Testis (tissue), 2 donors: ENCODE measurements at regions not wholly inside any gene's neighbourhood (a gene's known extent, or its start where the extent isn't known, plus 50 kb on each side); places are given as distances from the start of the nearest gene placed in this dataset.

Experiments used
- DNase-seq: peaks from one replicate; pipeline ENCODE4 v3.0.0-alpha.2; 2019
- H3K27ac ChIP-seq, 2 donors: fragments of 200-600 bp; sonication (generic); one replicate each; pipeline ENCODE4 v1.5.1; 2019
- H3K27me3 ChIP-seq: fragments of 200-600 bp; sonication (generic); one replicate; pipeline ENCODE4 v1.5.1; 2019
- H3K36me3 ChIP-seq: fragments of 200-600 bp; sonication (generic); one replicate; pipeline ENCODE4 v1.5.1; 2017; ENCODE audit warnings: low read depth; ENCODE audit errors: missing control alignments
- H3K4me1 ChIP-seq: fragments of 200-600 bp; sonication (generic); one replicate; pipeline ENCODE4 v1.5.1; 2019
- H3K4me3 ChIP-seq, 2 donors: fragments of 200-600 bp; sonication (generic); one replicate each; pipeline ENCODE4 v1.5.1; 2017 to 2019
- H3K9me3 ChIP-seq: fragments of 200-600 bp; sonication (generic); one replicate; pipeline ENCODE4 v1.5.1; 2017
- CTCF ChIP-seq, 3 experiments: fragments of 450-650 bp in 2 of 3; fragments of 200-600 bp in 1 of 3; sonication (generic) in 1 of 3; IDR thresholded peaks; one replicate each; pipeline ENCODE4 v1.5.1; 2016 to 2019; ENCODE audit warnings: antibody characterized with exemption in 3 of 3, mild to moderate bottlenecking in 2 of 3, moderate library complexity in 1 of 3
- POLR2A ChIP-seq: fragments of 450-650 bp; IDR thresholded peaks from one replicate; pipeline ENCODE4 v1.6.1; 2017; ENCODE audit warnings: antibody characterized with exemption, mild to moderate bottlenecking, moderate library complexity
- WGBS, 2 donors: methylation state at CpG; one replicate each; pipeline ENCODE4 v1.1.5; 2018; 5-methylcytosine and 5-hydroxymethylcytosine counted together
- intact Hi-C: fragments of 100-400 bp; cut with DNase I; formaldehyde crosslinking; loops from one replicate; pipeline ENCODE4 v1.15.1; 2023; ENCODE audit warnings: low total_unique reads

DNA sequence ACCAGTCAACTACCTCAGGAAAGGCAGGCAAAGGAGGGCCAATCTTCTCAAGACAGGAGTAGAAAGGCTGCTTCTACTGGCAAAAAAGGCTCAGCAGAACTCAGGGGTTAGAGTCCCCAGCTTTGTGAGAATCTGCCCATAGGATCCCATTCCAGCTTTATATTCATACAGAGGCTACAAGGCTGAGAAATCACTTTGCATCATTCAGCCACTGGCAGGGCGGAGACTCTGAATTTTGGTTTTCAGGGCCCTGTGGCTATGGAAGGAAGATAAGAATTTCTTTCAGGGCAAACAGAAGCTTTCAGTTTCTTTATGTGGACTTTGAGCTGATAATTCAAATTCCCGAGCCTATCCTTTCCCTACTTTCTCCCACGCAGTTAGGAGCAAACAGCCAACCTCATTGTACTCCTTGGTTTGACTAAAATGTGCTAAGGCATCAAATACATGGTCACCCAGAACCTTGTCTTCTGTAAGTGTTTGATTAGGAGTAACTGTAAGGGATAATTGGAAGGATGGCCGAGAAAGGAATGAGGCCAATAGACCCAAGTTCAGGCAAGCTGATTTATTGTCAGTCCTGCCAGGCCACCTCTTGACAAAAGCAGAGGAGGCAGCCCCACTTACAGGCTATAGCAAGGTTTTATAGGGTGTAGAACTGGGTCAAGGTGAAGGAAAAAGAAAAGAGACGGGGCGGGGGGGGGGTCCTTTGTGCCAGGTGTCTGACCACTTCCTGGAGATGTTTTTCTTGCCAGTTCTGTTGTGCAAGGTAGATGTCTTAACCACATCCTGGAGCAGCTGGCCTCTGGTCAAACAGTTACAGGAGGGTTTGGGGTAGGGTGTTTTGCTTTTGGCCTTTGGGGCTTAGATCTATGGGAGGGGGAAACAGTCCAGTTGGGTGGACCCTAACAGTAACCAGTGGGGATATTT, 165.3 kb upstream of the PPP1R2C start:
- TF ChIP-seq POLR2A, result no peak
- TF ChIP-seq CTCF (IDR thresholded peaks at IDR 0.05), result no peak
- DNase-seq, result no peak
- no peaks in the 10 kb centered on the region for H3K36me3 ChIP-seq
- no peaks in the 10 kb centered on the region for H3K9me3 ChIP-seq
- 73 to 85% methylated on average over 5 to 6 of the region's 6 CpGs for WGBS, 2 donors
- no peaks in the 10 kb centered on the region for H3K4me1 ChIP-seq
- H3K4me3 ChIP-seq, result no peak overlapping the region
- no peak overlapping the region for H3K27ac ChIP-seq
- intact Hi-C loops, result no loop called here
- H3K27me3 ChIP-seq, result no peaks in the 10 kb centered on the region

- Histone ChIP-seq H3K27me3 (no peaks in the 10 kb centered on the region), H3K4me1 (no peaks in the 10 kb centered on the region), H3K4me3 (no peak overlapping the region), H3K27ac (no peak overlapping the region), H3K36me3 (no peaks in the 10 kb centered on the region), H3K9me3 (no peaks in the 10 kb centered on the region)
- no peak for DNase-seq
- TF ChIP-seq CTCF (IDR thresholded peaks at IDR 0.05) (no peak), POLR2A (no peak)
- intact Hi-C loops, result no loop called here
- 90 to 100% methylated on average over 2 to 3 of the region's 3 CpGs for WGBS, 2 donors
These were observed 166.5 kb upstream of the PPP1R2C start for GRCh38 chrX:42944381-42944998.

DNA sequence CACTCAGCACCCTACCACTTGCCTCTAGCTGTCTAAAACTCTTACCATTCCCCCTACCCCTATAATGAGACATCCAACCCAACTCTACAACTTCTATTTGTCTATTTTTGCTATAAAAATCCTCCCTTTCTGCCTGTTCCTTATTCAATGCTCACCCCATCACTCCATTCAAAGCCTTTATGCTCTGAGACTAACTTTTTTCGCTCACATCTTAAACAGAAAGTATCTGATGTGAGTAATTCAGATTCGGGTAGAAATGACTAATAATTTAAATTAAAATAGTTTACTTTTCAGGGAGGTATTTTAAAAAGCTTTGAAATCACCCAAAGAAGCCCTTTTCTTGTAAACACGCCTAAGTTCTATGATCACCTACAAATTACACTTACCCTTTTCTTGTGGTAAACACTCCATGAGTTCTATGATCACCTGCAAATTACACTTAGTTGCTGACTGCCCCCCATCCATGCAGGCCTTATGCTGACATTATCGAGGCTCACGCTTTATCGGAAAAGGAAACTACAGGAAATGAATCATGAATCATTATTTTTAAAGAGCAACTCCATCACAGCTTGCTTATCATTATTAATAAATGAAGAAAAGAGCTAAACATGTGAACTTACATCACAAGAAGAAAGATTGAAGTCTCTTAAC, 168.7 kb upstream of the PPP1R2C start:
- Histone ChIP-seq H3K4me1 (no peaks in the 10 kb centered on the region), H3K9me3 (no peaks in the 10 kb centered on the region), H3K27me3 (no peaks in the 10 kb centered on the region), H3K27ac (no peak overlapping the region), H3K4me3 (no peak overlapping the region), H3K36me3 (no peaks in the 10 kb centered on the region)
- no peak for DNase-seq
- TF ChIP-seq POLR2A (no peak), CTCF (IDR thresholded peaks at IDR 0.05) (no peak)
- intact Hi-C loops, result no loop called here
- 83 to 89% methylated on average over 6 of the region's 6 CpGs for WGBS, 2 donors

GRCh38 chrX:42948723-42949657, 171.0 kb upstream of the PPP1R2C start:
- no peaks in the 10 kb centered on the region for H3K27me3 ChIP-seq
- no peaks in the 10 kb centered on the region for H3K36me3 ChIP-seq
- no peaks in the 10 kb centered on the region for H3K9me3 ChIP-seq
- intact Hi-C loops, result no loop called here
- H3K4me3 ChIP-seq, result no peak overlapping the region
- H3K4me1 ChIP-seq, result no peaks in the 10 kb centered on the region
- H3K27ac ChIP-seq, result no peak overlapping the region
- WGBS, 2 donors, result 66 to 72% methylated on average over 9 of the region's 9 CpGs
- TF ChIP-seq POLR2A, result no peak
- TF ChIP-seq CTCF (IDR thresholded peaks at IDR 0.05), result no peak
- no peak for DNase-seq
